ENCODE measurements at regions not wholly inside any gene's neighbourhood (a gene's known extent, or its start where the extent isn't known, plus 50 kb on each side); places are given as distances from the start of the nearest gene placed in this dataset.
"Not testable (repeated sequence)": the region's sequence is repeated elsewhere in the genome, so short reads cannot be mapped to it uniquely, and the experiment has no call there.

DNA sequence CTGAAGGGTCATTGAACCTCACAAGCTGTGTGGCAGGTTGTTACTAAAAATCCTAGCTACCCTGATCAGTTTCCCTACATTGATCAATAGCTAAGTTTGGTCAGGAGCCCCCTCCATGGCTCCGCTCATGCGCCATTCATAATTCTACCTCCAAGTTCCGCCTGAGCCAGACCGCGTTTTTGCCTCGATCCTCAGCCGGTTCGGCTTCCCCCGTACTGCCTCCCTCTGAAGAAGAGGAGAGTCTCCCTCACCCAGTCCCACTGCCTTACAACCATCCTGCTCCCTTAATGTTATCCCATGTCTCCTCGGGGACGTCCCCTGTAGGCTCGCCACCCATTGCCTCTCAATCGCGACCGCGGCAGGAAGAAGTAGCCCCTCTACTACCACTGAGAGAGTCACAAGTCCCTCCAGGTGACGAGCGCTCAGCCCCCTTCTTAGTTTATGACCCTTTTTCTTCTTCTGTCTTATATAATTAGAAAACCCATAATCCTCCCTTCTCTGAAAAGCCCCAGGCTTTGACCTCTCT, 158.2 kb downstream of the DEFB131A start:
- H3K4me3 ChIP-seq (ENCODE audit: insufficient read depth, low read depth, low read length), result no peak overlapping the region
- no peak overlapping the region for H3K27ac ChIP-seq (ENCODE audit: insufficient read depth, low read depth, low read length, poor library complexity, severe bottlenecking)
- no peaks in the 10 kb centered on the region for H3K9me3 ChIP-seq (ENCODE audit: control insufficient read depth, low read length)
- 88 to 91% methylated on average over 18 of the region's 18 CpGs for WGBS, 2 experiments
- H3K27me3 ChIP-seq (ENCODE audit: control insufficient read depth, insufficient read depth, low read length, poor library complexity, severe bottlenecking), result no peaks in the 10 kb centered on the region
- no peaks in the 10 kb centered on the region for H3K36me3 ChIP-seq (ENCODE audit: control insufficient read depth, insufficient read depth, low read length)
- peaks cover 3% of the 10 kb centered on the region for H3K4me1 ChIP-seq (ENCODE audit: control insufficient read depth, insufficient read depth, low read length)

DNA sequence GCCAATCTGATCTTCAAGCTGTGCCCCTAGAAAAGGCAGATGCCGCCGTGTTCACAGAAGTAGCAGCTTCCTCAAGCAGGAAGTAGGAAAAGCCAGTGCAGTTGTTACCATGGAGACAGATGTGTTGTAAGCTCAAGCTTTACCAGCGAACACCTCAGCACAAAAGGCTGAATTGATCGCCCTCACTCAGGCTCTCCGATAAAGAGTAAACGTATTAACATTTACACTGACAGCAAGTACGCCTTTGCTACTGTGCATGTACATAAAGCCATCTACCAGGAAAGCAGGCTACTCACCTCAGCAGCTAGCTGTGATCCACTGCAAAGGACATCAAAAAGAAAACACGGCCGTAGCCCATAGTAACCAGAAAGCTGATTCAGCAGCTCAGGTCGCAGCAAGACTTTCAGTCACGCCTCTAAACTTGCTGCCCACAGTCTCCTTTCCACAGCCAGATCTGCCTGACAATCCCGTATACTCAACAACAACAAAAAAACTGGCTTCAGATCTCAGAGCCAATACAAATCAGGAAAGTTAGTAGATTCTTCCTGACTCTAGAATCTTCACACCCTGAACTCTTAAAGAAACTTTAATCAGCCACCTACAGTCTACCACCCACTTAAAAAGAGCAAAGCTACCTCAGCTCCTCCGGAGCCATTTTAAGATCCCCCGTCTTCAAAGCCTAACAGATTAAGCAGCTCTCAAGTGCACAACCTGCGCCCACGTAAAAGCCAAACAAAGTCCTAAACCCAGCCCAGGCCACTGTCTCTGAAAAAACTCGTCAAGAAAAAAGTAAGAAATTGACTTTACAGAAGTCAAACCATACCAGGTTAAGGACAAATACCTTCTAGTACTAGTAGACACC, 160.0 kb downstream of the DEFB131A start:
- not testable (repeated sequence) for H3K27me3 ChIP-seq (ENCODE audit: control insufficient read depth, insufficient read depth, low read length, poor library complexity, severe bottlenecking); H3K4me1 ChIP-seq (ENCODE audit: control insufficient read depth, insufficient read depth, low read length); H3K9me3 ChIP-seq (ENCODE audit: control insufficient read depth, low read length); H3K36me3 ChIP-seq (ENCODE audit: control insufficient read depth, insufficient read depth, low read length); H3K4me3 ChIP-seq (ENCODE audit: insufficient read depth, low read depth, low read length)
- 53 to 57% methylated on average over 13 to 16 of the region's 17 CpGs for WGBS, 2 experiments
- H3K27ac ChIP-seq (ENCODE audit: insufficient read depth, low read depth, low read length, poor library complexity, severe bottlenecking), result peak overlapping the region; percentile 76

DNA sequence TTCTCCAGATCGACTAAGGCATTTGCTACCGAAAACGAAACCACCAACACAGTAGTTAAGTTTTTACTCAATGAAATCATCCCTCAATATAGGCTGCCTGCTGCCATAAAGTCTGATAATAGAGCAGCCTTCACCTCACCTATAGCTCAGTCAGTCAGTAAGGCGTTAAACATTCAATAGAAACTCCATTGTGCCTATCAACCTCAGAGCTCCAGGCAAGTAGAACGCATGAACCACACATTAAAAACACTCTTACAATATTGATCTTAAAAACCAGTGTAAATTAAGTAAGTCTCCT, 160.6 kb downstream of the DEFB131A start:
- H3K4me1 ChIP-seq (ENCODE audit: control insufficient read depth, insufficient read depth, low read length); H3K9me3 ChIP-seq (ENCODE audit: control insufficient read depth, low read length); H3K4me3 ChIP-seq (ENCODE audit: insufficient read depth, low read depth, low read length); H3K36me3 ChIP-seq (ENCODE audit: control insufficient read depth, insufficient read depth, low read length); H3K27ac ChIP-seq (ENCODE audit: insufficient read depth, low read depth, low read length, poor library complexity, severe bottlenecking); H3K27me3 ChIP-seq (ENCODE audit: control insufficient read depth, insufficient read depth, low read length, poor library complexity, severe bottlenecking): not testable (repeated sequence)
- WGBS, 2 experiments, result 87 to 94% methylated on average over 5 of the region's 5 CpGs

DNA sequence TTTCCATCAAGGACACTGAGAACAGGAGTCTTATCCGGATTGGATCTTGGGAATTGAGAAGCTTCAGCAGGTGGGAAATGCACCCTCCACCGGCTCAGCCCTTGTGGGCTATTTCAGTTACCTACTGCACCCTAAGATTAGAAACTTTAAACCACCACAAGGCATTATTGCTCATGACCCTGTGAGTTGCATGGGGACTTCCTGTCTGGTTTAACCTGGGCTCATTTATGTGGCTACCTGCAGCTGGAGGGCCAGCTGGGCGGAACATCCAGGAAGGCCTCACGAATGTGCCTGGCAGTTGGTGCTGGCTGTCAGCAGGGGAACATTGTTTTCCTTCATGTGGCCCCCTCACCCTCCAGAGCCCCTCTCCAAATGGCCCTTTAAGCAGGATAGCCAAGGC, 164.1 kb downstream of the DEFB131A start:
- Histone ChIP-seq H3K4me1 (ENCODE audit: control insufficient read depth, insufficient read depth, low read length) (peaks cover 3% of the 10 kb centered on the region), H3K4me3 (ENCODE audit: insufficient read depth, low read depth, low read length) (no peak overlapping the region), H3K36me3 (ENCODE audit: control insufficient read depth, insufficient read depth, low read length) (no peaks in the 10 kb centered on the region), H3K9me3 (ENCODE audit: control insufficient read depth, low read length) (no peaks in the 10 kb centered on the region), H3K27me3 (ENCODE audit: control insufficient read depth, insufficient read depth, low read length, poor library complexity, severe bottlenecking) (no peaks in the 10 kb centered on the region), H3K27ac (ENCODE audit: insufficient read depth, low read depth, low read length, poor library complexity, severe bottlenecking) (no peak overlapping the region)
- WGBS, 2 experiments, result 84 to 93% methylated on average over 4 of the region's 4 CpGs

DNA sequence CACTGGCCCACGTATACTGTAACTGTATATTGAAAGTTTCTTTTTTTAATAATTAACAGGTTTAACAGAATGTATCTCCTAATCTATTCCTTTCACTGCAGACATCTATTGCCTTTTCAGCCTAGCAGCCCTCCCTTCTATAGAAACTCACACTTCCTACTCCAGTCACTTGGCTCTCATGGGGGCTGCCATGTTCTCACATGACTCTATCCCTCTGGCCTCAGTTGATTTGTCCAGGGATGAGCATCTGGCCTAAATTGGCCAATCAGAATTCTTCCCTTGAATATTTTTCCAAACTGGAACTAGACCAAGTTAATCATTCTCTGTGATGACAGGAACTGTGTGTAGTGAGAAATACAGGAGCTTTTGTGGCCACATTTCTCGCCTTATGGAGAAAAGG, 166.1 kb downstream of the DEFB131A start:
- 85 to 100% methylated on average over 1 of the region's 2 CpGs for WGBS, 2 experiments
- not testable (repeated sequence) for H3K36me3 ChIP-seq (ENCODE audit: control insufficient read depth, insufficient read depth, low read length); H3K27me3 ChIP-seq (ENCODE audit: control insufficient read depth, insufficient read depth, low read length, poor library complexity, severe bottlenecking); H3K27ac ChIP-seq (ENCODE audit: insufficient read depth, low read depth, low read length, poor library complexity, severe bottlenecking); H3K4me1 ChIP-seq (ENCODE audit: control insufficient read depth, insufficient read depth, low read length); H3K4me3 ChIP-seq (ENCODE audit: insufficient read depth, low read depth, low read length); H3K9me3 ChIP-seq (ENCODE audit: control insufficient read depth, low read length)

DNA sequence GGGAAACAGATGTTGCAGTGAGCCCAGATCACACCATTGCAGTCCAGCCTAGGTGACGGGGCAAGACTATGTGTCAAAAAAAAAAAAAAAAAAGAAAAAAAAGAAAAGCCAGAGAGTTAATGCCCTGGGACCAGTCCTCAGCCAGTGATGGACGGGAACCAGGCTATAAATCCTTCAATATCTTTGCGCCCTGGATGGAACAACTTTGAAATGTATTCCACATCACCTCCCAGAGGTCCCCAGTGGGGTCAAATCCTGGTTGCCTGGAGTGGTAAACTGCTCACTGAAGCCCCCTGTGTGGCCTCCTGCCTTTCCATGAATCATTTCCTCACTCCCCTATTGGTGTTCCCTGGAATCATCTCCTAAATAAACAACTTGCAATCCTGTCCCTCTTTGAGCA, 166.9 kb downstream of the DEFB131A start:
- no peaks in the 10 kb centered on the region for H3K4me1 ChIP-seq (ENCODE audit: control insufficient read depth, insufficient read depth, low read length)
- H3K27me3 ChIP-seq (ENCODE audit: control insufficient read depth, insufficient read depth, low read length, poor library complexity, severe bottlenecking), result no peaks in the 10 kb centered on the region
- 47 to 51% methylated on average over 3 of the region's 3 CpGs for WGBS, 2 experiments
- H3K4me3 ChIP-seq (ENCODE audit: insufficient read depth, low read depth, low read length), result no peak overlapping the region
- H3K9me3 ChIP-seq (ENCODE audit: control insufficient read depth, low read length), result no peaks in the 10 kb centered on the region
- H3K36me3 ChIP-seq (ENCODE audit: control insufficient read depth, insufficient read depth, low read length), result no peaks in the 10 kb centered on the region
- H3K27ac ChIP-seq (ENCODE audit: insufficient read depth, low read depth, low read length, poor library complexity, severe bottlenecking), result no peak overlapping the region

DNA sequence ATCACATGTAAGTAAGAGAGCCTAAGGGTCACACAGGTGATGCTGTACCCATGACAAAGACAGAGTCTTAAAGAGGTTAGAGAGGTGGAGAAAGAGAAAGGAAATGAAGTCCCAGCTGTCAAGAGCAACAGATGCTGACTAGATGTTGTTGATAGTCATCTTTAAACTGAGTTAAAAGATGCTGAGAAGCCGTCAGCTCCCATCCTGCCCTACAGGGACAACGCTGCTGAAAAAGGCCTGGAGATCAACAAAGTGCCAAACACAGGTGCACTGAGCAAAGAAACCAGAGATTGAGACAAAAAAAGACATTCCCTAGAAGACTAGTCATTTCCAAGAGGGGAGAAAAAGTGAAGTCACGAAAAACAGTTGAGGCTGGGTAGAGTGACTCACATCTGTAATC, 145.0 kb upstream of the DRD5 start:
- not testable (repeated sequence) for H3K4me1 ChIP-seq (ENCODE audit: control insufficient read depth, insufficient read depth, low read length); H3K9me3 ChIP-seq (ENCODE audit: control insufficient read depth, low read length); H3K4me3 ChIP-seq (ENCODE audit: insufficient read depth, low read depth, low read length); H3K27me3 ChIP-seq (ENCODE audit: control insufficient read depth, insufficient read depth, low read length, poor library complexity, severe bottlenecking); H3K36me3 ChIP-seq (ENCODE audit: control insufficient read depth, insufficient read depth, low read length); H3K27ac ChIP-seq (ENCODE audit: insufficient read depth, low read depth, low read length, poor library complexity, severe bottlenecking)
- 91 to 93% methylated on average over 3 of the region's 3 CpGs for WGBS, 2 experiments

DNA sequence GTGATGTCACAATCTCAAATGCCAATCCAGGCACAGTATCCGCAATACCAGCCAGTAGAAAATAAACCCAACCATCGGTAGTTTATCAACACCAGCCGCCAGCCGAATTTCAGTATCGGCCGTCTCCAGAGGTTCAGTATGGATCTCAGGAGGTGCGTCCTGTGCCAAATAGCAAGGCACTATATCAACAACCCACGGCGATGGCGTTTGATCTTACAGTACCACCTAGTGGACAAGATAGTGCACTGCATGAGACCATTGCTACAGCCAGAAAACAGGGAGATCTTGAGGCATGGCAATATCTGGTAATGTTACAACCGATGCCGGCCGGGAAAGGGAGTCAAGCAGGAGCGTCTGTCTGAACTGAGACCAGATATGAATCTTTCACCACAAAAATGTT, 121.8 kb upstream of the DRD5 start:
- not testable (repeated sequence) for H3K27me3 ChIP-seq (ENCODE audit: control insufficient read depth, insufficient read depth, low read length, poor library complexity, severe bottlenecking); H3K4me1 ChIP-seq (ENCODE audit: control insufficient read depth, insufficient read depth, low read length); H3K9me3 ChIP-seq (ENCODE audit: control insufficient read depth, low read length); H3K36me3 ChIP-seq (ENCODE audit: control insufficient read depth, insufficient read depth, low read length); H3K27ac ChIP-seq (ENCODE audit: insufficient read depth, low read depth, low read length, poor library complexity, severe bottlenecking); H3K4me3 ChIP-seq (ENCODE audit: insufficient read depth, low read depth, low read length)
- 37 to 43% methylated on average over 9 to 13 of the region's 14 CpGs for WGBS, 2 experiments

DNA sequence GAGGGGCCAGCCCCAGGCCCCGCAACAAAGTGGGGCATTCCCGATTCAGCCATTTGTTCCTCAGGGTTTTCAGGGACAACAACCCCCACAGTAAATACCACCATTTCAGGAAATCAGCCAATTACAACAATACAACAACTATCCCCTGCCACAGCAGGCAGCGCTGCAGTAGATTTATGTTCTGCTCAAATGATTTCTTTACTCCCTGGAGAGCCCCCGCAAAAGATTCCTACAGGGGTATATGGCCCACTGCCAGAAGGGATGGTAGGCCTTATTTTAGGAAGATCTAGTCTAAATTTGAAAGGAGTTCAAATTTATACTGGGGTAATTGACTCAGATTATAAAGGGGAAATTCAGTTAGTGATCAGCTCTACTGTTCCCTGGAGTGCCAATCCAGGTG, 120.5 kb upstream of the DRD5 start:
- not testable (repeated sequence) for H3K4me3 ChIP-seq (ENCODE audit: insufficient read depth, low read depth, low read length); H3K4me1 ChIP-seq (ENCODE audit: control insufficient read depth, insufficient read depth, low read length); H3K36me3 ChIP-seq (ENCODE audit: control insufficient read depth, insufficient read depth, low read length); H3K27me3 ChIP-seq (ENCODE audit: control insufficient read depth, insufficient read depth, low read length, poor library complexity, severe bottlenecking); H3K9me3 ChIP-seq (ENCODE audit: control insufficient read depth, low read length); H3K27ac ChIP-seq (ENCODE audit: insufficient read depth, low read depth, low read length, poor library complexity, severe bottlenecking)
- 93 to 96% methylated on average over 4 of the region's 4 CpGs for WGBS, 2 experiments

DNA sequence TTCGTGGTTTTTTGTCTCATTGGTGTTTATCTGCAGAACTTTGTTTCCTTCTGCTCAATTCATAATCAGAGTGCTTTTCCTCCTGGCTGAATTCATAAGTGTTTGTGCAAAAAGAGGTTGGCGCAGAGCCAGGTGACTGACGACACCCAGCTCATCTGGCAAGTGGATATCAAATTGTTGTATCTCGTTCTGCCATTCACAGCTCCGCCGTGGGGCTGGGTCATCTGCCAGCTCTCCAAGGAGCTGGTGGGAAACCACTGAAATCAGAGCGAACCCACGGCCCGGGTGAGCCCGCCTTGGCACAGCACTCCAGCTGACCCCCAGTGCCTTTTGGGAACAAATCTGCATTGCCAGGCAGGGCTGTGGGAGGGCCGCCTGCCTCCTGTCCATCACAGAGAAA, 110.7 kb upstream of the DRD5 start:
- not testable (repeated sequence) for H3K4me1 ChIP-seq (ENCODE audit: control insufficient read depth, insufficient read depth, low read length); H3K36me3 ChIP-seq (ENCODE audit: control insufficient read depth, insufficient read depth, low read length); H3K27ac ChIP-seq (ENCODE audit: insufficient read depth, low read depth, low read length, poor library complexity, severe bottlenecking); H3K4me3 ChIP-seq (ENCODE audit: insufficient read depth, low read depth, low read length); H3K27me3 ChIP-seq (ENCODE audit: control insufficient read depth, insufficient read depth, low read length, poor library complexity, severe bottlenecking); H3K9me3 ChIP-seq (ENCODE audit: control insufficient read depth, low read length)
- 92 to 93% methylated on average over 10 of the region's 11 CpGs for WGBS, 2 experiments

DNA sequence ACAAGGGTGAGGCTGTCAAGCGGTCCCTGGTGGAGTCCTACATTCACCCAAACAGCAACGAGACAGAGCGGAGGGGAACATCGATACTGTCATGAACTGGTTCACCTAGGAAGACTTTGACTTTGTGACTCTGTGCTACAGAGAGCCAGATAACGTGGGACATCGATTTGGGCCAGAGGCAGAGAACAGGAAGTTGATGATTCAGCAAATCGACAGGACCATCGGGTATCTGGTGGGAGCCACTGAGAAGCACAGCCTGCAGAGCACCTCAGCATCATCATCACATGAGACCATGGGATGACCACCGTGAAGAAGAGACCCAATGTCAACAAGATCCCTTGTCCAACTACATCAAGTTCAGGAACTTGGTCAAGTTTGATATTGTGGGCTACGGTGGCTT, 104.1 kb upstream of the DRD5 start:
- H3K27ac ChIP-seq (ENCODE audit: insufficient read depth, low read depth, low read length, poor library complexity, severe bottlenecking); H3K9me3 ChIP-seq (ENCODE audit: control insufficient read depth, low read length); H3K36me3 ChIP-seq (ENCODE audit: control insufficient read depth, insufficient read depth, low read length); H3K4me3 ChIP-seq (ENCODE audit: insufficient read depth, low read depth, low read length); H3K4me1 ChIP-seq (ENCODE audit: control insufficient read depth, insufficient read depth, low read length); H3K27me3 ChIP-seq (ENCODE audit: control insufficient read depth, insufficient read depth, low read length, poor library complexity, severe bottlenecking): not testable (repeated sequence)
- WGBS, 2 experiments, result 93 to 96% methylated on average over 9 to 10 of the region's 10 CpGs
